ENCODE measurements at regions not wholly inside any gene's neighbourhood (a gene's known extent, or its start where the extent isn't known, plus 50 kb on each side); places are given as distances from the start of the nearest gene placed in this dataset.

DNA sequence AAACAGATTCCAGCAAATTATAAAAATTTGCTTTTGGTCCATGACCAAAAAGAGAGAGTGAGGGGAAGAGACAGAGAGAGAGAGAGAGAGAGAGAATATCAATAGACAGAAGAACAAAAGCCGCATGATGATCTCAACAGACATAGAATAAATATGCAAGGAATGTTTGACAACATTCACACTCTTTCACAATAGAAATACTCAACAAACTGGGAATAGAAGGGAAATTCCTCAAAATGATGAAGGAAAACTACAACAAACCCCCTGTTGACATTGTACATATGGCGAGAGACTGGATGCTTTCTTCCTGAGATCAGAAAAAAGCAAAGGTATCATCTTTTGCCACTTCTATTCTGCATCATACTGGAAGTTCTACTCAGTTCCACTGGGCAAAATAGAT lies 309.7 kb downstream of the RAD51AP2 start:
- TF ChIP-seq, protein P1, sequence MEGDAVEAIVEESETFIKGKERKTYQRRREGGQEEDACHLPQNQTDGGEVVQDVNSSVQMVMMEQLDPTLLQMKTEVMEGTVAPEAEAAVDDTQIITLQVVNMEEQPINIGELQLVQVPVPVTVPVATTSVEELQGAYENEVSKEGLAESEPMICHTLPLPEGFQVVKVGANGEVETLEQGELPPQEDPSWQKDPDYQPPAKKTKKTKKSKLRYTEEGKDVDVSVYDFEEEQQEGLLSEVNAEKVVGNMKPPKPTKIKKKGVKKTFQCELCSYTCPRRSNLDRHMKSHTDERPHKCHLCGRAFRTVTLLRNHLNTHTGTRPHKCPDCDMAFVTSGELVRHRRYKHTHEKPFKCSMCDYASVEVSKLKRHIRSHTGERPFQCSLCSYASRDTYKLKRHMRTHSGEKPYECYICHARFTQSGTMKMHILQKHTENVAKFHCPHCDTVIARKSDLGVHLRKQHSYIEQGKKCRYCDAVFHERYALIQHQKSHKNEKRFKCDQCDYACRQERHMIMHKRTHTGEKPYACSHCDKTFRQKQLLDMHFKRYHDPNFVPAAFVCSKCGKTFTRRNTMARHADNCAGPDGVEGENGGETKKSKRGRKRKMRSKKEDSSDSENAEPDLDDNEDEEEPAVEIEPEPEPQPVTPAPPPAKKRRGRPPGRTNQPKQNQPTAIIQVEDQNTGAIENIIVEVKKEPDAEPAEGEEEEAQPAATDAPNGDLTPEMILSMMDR (IDR thresholded peaks at IDR 0.05; ENCODE audit: low read depth, low read length): no peak
- no peak for TF ChIP-seq MYC (IDR thresholded peaks at IDR 0.05; ENCODE audit: low read depth, low read length)
